ENCODE measurements at regions not wholly inside any gene's neighbourhood (a gene's known extent, or its start where the extent isn't known, plus 50 kb on each side); places are given as distances from the start of the nearest gene placed in this dataset.

DNA sequence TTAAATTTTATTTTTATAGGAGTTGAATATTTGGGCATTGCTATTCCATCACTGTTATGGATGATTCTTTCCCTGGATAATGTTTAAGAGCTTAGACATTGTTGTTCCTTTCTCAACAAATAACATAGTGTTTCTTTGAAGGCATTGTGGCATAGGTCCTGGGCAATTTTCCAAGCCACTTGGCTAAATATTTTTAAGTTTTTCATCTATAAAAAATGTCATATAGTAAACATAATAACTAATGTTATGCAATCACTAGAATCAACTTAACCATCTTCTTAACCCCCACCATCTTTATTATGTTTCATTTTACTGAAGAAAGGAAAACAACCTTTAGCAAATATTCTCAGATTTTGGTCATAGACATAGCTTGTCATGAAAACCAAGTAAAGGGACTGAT is 600.6 kb upstream of the LMO3 start:
- Histone ChIP-seq H3K9me2 (replicated peaks; ENCODE audit: low read depth, low read length) (no peaks in the 10 kb centered on the region), H2AFZ (ENCODE audit: low read length) (no peak overlapping the region), H3K27me3 (ENCODE audit: insufficient read depth, low read length, poor library complexity, severe bottlenecking) (no peaks in the 10 kb centered on the region), H3F3A (ENCODE audit: low read depth) (no peaks in the 10 kb centered on the region), H3K36me3 (ENCODE audit: insufficient read depth, low read length) (no peaks in the 10 kb centered on the region), H3K4me1 (ENCODE audit: insufficient read depth, low read length, poor library complexity, severe bottlenecking) (no peaks in the 10 kb centered on the region), H3K4me2 (ENCODE audit: low read depth, low read length, poor library complexity, severe bottlenecking) (no peak overlapping the region), H3K9ac (ENCODE audit: low read depth, low read length, poor library complexity, severe bottlenecking) (no peak overlapping the region), H3K9me3 (ENCODE audit: insufficient read depth, low read depth, low read length) (no peaks in the 10 kb centered on the region), H3K79me2 (ENCODE audit: insufficient read depth, low read length) (no peaks in the 10 kb centered on the region), H4K20me1 (ENCODE audit: insufficient read depth, low read length, poor library complexity, severe bottlenecking) (no peaks in the 10 kb centered on the region), H3K4me3 (ENCODE audit: low read length, poor library complexity, severe bottlenecking) (no peak overlapping the region)
- TF ChIP-seq, protein P1, sequence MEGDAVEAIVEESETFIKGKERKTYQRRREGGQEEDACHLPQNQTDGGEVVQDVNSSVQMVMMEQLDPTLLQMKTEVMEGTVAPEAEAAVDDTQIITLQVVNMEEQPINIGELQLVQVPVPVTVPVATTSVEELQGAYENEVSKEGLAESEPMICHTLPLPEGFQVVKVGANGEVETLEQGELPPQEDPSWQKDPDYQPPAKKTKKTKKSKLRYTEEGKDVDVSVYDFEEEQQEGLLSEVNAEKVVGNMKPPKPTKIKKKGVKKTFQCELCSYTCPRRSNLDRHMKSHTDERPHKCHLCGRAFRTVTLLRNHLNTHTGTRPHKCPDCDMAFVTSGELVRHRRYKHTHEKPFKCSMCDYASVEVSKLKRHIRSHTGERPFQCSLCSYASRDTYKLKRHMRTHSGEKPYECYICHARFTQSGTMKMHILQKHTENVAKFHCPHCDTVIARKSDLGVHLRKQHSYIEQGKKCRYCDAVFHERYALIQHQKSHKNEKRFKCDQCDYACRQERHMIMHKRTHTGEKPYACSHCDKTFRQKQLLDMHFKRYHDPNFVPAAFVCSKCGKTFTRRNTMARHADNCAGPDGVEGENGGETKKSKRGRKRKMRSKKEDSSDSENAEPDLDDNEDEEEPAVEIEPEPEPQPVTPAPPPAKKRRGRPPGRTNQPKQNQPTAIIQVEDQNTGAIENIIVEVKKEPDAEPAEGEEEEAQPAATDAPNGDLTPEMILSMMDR (conservative IDR thresholded peaks at IDR 0.05; ENCODE audit: low read length) = no peak
- no peak for TF ChIP-seq EZH2phosphoT487 (IDR thresholded peaks at IDR 0.05; ENCODE audit: borderline replicate concordance)

DNA sequence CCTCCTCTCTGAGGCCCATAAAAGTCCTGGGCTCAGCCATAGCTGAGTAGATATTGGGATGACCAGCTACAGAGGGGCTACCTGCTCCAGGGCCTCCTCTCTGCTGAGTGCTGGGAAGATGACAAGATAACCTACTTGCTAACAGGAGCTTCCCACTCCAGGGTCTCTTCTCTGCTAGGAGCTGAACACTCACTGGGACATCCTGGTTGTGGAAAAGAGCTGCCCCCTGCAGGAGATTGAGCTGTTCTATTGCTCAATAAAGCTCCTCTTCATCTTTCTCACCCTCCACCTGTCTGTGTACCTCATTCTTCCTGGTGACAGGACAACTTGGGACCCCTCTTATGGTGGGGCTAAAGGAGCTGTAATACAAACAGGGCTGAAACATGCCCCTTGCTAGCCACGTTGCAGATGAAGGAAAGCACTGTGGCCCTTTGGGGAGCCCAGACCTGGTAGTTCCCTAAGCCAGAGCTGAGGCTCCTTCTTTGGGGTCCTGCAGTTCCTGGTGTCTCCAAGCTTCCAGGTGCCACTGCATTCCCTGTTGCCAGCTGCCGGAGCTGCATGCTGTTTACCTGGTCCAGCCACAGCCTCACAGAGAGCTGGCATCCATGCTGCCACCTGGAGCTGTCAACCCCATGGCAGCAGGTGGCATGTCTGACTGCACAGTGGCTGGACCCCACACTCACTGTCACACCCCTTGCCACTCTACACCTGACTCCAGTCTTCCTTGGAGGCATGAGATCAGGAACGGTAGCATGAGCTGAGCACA is 598.5 kb upstream of the LMO3 start:
- Histone ChIP-seq H3K9me3 (ENCODE audit: insufficient read depth, low read depth, low read length) (no peaks in the 10 kb centered on the region), H3K9ac (ENCODE audit: low read depth, low read length, poor library complexity, severe bottlenecking) (no peak overlapping the region), H3K4me1 (ENCODE audit: insufficient read depth, low read length, poor library complexity, severe bottlenecking) (no peaks in the 10 kb centered on the region), H3K4me3 (ENCODE audit: low read length, poor library complexity, severe bottlenecking) (no peak overlapping the region), H3K9me2 (replicated peaks; ENCODE audit: low read depth, low read length) (no peaks in the 10 kb centered on the region), H3K79me2 (ENCODE audit: insufficient read depth, low read length) (no peaks in the 10 kb centered on the region), H2AFZ (ENCODE audit: low read length) (no peak overlapping the region), H3K36me3 (ENCODE audit: insufficient read depth, low read length) (no peaks in the 10 kb centered on the region), H3K27me3 (ENCODE audit: insufficient read depth, low read length, poor library complexity, severe bottlenecking) (no peaks in the 10 kb centered on the region), H3K4me2 (ENCODE audit: low read depth, low read length, poor library complexity, severe bottlenecking) (no peak overlapping the region), H3F3A (ENCODE audit: low read depth) (no peaks in the 10 kb centered on the region), H4K20me1 (ENCODE audit: insufficient read depth, low read length, poor library complexity, severe bottlenecking) (no peaks in the 10 kb centered on the region)
- no peak for TF ChIP-seq EZH2phosphoT487 (IDR thresholded peaks at IDR 0.05; ENCODE audit: borderline replicate concordance)
- TF ChIP-seq, protein P1 (conservative IDR thresholded peaks at IDR 0.05; ENCODE audit: low read length) = no peak

DNA sequence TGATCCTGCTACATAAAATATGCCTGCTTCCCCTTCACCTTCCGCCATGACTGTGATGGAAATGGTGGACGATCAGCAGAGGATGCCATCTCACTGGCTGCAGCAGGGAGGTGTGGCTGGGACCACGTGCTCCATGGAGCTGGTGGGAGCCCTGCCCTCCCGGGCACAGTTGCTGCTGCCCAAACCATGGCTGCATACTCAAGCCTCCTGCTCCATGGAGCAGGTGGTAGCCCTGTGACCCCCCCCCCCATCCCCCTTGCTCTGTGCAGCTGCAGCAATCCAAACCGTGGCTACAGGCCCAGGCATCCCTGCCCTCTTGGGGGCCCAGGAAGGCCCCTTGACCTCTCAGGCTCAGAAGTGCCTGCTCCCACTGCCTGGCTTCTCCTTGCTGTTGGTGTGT is 597.5 kb upstream of the LMO3 start:
- Histone ChIP-seq H2AFZ (ENCODE audit: low read length) (no peak overlapping the region), H3K36me3 (ENCODE audit: insufficient read depth, low read length) (no peaks in the 10 kb centered on the region), H3K9ac (ENCODE audit: low read depth, low read length, poor library complexity, severe bottlenecking) (no peak overlapping the region), H3F3A (ENCODE audit: low read depth) (no peaks in the 10 kb centered on the region), H3K4me2 (ENCODE audit: low read depth, low read length, poor library complexity, severe bottlenecking) (no peak overlapping the region), H3K4me1 (ENCODE audit: insufficient read depth, low read length, poor library complexity, severe bottlenecking) (no peaks in the 10 kb centered on the region), H3K9me3 (ENCODE audit: insufficient read depth, low read depth, low read length) (no peaks in the 10 kb centered on the region), H3K4me3 (ENCODE audit: low read length, poor library complexity, severe bottlenecking) (no peak overlapping the region), H3K27me3 (ENCODE audit: insufficient read depth, low read length, poor library complexity, severe bottlenecking) (no peaks in the 10 kb centered on the region), H4K20me1 (ENCODE audit: insufficient read depth, low read length, poor library complexity, severe bottlenecking) (no peaks in the 10 kb centered on the region), H3K79me2 (ENCODE audit: insufficient read depth, low read length) (no peaks in the 10 kb centered on the region), H3K9me2 (replicated peaks; ENCODE audit: low read depth, low read length) (no peaks in the 10 kb centered on the region)
- no peak for TF ChIP-seq EZH2phosphoT487 (IDR thresholded peaks at IDR 0.05; ENCODE audit: borderline replicate concordance)
- TF ChIP-seq, protein P1 (conservative IDR thresholded peaks at IDR 0.05; ENCODE audit: low read length) = no peak
